ENCODE measurements at regions not wholly inside any gene's neighbourhood (a gene's known extent, or its start where the extent isn't known, plus 50 kb on each side); places are given as distances from the start of the nearest gene placed in this dataset.
"Not testable (repeated sequence)": the region's sequence is repeated elsewhere in the genome, so short reads cannot be mapped to it uniquely, and the experiment has no call there.

DNA sequence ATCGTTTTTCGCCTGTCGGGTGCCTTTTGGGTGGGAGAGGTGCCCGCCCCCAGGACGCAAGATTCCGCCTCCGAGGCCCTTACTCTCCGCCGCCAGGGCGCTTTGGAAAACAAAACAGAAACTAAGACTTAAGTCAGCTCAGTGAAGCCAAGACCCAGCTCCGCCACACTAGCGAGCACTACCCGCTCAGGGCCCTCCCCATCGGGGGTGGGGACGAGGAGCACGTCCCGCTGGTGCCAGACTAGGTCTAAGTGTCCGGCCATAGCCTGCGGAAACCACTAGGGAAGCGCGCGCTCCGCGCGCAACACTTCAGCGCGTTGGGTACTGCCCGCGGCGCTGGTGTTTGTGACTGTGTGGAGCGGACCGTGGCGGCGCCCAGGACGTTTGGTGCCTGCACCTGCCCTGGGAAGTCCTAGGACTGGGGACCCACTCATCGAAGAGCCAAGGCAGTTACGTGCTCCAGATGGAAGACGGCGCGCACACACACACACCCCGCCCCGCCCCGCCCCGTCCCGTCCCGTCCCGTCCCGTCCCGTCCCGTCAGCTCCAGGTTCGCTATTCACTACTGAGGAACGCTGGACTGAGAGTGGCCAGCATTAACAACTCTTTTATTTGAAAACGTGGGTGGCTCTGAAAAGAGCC, 57.6 kb upstream of the BOLA1 start:
- not testable (repeated sequence) for DNase-seq

DNA sequence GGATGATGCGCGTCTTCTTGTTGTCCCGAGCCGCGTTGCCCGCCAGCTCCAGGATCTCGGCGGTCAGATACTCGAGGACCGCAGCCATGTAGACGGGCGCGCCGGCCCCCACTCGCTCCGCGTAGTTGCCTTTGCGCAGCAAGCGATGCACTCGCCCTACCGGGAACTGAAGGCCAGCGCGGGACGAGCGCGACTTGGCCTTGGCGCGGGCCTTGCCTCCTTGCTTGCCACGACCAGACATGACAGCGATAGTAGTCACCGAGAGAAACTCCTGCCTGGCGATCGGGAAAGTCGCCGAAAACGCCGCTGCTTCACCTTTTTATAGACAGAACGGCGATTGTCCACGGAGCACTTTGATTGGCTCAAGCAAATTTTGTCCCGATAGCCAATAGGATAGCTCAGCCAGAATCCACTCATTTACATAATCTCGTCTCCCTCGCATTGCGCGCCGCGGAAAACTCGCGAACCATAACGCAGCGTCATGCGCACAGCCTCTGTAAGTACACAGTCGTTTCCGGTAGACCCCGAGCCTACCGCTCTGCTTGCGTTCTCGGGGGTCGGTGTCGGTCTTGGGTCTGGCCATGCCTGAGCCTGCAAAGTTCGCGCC, 56.8 kb upstream of the BOLA1 start:
- DNase-seq = not testable (repeated sequence)

DNA sequence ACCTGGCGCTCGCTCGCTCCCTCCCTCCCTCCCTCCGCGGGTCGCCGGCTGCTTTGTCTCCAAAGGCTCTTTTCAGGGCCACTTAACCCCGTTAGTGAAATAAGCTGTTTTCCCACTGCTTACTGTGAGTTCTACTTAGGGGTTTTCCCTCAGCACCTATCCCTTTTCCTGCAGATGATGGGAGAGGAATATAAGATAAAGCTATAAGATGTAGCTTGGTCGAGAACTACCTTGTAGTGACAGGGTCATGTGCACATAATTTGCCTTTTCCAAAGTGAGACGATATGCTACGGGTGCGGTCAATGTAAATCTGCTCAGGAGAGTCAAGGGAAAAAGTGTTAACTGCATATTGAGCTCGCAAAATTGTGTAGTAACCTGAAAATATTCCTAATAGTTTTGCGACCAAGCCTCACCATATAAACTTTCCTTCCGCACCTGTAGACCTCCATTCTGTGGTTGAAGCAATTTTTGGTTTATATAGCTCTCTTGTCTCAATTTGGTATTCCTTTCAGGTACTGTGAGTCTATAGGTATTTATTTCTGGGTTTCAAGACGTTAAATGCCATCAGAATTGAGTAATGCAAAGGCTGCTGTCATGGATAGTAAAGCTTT, 55.8 kb upstream of the BOLA1 start:
- no peak for DNase-seq

DNA sequence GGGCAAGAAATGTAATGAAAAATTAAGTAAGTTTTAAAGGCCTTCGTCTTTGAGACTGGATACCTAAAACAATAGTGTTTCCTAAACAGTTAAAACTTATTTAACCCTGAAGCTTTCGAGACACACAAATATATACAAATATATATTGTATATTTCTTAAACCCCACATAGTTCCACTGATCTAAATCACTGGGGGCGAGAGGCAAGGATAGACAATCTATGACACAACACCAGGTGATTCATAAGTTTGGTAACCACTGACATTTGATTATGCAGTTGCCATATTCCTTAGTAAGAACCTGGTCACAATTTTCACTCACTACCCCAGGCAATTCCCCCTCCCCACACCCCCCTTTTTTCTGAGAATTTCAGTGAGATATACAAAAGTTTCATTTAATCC, 55.3 kb upstream of the BOLA1 start:
- DNase-seq = peak; percentile 75

DNA sequence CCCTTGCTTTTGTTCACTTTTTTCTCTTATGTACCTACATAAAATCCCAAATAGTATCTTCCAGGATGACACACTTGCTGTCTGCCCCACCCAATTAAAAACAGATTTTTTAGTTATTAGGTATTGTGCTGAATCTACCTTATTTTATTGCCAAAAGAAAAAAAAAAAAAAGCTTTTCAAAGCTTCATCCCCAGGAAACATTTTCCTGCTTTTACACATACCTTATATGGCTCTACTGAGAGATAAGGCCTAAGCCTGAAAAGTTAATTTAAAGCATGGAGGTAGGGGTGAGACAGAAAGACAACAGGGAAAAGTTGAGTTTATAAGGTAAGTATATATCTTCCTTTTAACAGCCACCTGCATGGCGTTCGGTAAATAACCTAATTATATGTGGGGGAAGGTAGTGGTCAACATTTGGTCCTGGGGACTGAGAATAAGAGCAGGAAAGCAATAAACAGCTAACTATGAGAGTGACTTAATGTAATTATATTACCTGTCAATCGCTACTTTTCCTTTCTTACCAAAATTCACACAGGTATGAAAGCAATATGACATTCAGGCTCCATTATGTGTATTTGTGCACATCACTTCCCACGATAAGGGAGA, 54.6 kb upstream of the BOLA1 start:
- no peak for DNase-seq

DNA sequence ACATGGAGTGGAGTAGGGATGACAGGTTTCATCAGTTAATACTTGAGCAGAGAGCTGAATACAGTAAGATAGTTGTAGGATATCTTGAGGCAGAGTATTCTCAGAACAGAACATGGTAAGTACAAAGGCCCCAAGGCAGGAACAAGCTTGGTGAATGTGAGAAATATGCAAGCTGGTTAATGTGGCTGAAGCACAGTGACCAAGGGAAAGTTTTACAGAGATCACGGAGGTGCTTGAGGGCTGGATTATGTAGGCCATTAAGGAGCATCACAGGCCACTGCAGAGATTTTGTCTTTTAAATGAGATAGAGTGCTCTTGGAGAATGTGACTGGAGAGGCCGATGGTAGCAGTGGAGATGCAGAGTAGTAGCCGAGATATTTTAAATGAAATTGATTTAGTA, 54.0 kb upstream of the BOLA1 start:
- DNase-seq = no peak

DNA sequence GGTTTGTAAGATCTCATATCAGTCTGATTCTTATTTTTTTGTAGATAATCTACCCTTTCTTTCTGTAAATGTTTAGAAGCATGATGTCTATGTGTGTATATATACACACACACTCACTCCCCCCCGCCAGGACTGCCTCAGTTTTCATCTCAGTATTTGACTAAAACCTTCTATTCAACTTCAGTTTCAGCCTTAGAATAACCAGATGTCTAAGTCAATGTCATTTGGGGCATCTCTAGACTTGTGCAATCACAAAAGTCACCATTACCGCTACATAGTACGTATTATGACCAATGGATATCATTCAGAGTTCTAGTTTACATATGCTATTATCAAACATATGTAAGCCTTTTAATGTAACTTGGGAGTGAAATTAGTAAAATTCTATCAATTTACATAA, 53.3 kb upstream of the BOLA1 start:
- no peak for DNase-seq

DNA sequence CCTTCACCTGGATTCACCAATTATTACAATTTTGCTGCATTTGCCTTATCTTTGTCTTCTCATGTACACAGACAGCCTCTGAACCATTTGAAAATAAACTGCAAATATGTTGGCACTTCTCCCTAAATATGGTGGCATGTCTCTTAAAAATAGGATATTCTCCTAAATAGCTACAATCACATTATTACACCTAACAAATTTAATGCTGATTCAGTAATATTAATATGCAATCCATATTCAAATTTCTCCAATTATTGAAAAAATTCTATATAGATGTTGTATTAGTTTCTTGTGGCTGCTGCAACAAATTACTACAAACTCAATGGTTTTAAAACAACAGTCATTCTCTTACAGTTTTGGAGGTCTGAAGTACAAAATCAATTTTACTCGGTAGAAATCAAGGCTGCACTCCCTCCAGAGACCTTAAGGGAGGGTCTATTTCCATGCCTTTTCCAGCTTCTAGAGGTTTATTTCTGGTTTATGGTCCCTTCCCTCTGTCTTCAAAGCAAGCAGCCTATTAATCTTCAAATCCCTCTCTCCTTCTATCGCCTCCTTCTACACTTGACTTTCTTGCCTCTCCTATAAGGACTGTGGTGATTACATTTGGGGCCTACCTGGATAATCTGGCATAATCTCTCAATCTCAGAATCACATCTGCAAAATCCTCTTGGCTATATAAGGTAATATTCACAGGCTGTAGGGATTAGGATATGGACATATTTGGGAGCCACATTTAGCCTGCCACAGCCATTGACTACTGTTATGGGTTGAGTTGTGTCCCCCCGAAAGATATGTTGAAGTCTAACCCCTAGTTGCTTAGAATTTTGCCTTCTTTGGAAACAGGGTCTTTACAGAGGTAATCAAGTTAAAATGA, 52.5 kb upstream of the BOLA1 start:
- no peak for DNase-seq

DNA sequence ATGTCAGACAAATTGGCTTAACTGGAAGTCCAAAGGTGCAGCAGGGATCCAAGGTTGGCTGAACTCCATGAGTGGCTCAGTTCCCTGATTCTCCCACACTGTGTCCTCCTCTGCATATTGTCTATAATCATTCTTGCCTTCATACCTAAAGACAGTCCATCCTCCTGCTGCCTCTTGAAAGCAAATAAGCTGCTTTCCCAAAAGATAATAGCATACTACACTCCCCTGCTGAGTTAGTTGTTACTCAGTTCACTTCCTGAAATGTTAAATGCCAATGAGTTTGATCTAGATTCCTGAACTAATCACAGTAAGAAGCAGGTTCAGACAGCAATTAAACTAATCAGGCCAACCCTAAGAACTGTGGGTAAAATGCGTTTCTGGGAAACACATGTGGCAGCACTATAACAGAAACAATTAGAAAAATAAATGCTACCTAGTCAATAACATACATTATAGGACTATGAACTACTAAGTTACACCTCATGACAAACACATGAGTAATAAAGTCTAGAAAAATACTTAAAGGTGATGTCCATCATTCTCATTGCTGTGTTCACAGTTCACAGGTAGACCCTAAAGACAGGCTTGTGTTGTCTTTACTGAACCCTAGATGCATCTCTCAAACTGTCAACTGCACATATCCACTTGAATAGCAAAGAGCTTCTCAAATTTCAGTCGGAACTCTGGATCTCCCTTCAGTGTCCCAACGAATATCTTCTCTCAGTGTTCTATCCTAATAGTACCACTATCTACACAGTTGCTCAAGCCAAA, 50.8 kb upstream of the BOLA1 start:
- DNase-seq = no peak

DNA sequence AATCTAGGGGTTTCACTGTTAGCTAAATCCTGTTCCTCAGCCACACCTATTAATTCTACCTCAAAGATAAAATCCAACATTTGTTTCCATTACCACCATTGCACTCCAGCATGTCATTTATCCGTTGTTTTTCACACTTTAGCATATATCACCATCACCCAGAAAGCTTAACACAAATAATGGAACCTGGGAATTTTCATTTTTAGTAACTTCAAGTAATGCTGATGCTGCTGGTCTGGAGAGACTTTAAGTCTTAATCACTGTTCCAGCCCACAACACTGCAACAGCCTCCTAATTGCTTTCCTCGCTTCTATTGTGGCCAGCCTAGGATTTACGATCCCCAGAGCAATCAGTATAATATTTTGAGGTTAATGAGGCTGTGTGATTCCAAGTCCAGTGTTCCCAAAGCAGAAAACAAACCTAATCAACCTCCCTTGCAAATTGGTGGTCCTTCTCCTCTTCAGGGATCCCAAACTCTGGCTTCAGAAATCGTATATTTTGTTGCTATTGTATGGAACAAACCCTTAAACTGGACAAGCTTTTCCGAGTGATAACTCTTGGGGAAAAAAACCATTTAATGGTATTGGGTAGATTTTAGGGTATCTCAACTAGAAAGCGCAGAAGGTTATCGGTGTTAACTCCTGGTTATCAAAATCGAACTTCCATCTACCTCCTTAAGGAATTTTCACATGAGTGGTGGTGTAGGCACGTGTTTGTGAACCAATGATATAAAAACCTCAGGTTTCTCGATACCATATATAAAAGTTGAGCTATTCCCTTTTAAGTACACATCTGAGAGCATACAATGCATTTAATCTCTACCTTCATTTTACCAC, 50.0 kb upstream of the BOLA1 start:
- no peak for DNase-seq

All from inflammatory macrophage treated with lipopolysaccharide for 4 hours (primary cell).